ENCODE measurements at regions not wholly inside any gene's neighbourhood (a gene's known extent, or its start where the extent isn't known, plus 50 kb on each side); places are given as distances from the start of the nearest gene placed in this dataset.

DNA sequence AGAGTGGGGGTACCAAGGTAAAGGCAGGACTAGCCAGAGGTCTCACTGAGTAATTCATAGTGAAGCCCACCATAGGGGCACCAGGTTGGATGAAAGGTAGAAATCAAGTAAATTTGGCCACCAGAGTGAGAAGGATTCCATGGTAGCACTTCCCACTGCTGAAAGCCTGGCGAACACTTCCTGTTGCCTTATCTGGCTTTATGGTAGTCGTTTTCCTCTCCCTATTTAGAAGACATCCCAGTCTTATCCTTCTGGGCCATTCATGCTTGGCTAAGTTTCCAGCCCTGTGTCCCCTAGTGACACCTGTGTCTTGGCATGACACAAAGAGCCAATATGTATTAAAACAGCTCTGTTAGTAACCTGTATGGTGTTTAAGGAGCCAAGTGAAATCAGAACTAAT is 74.3 kb upstream of the SIPA1L2 start:
- TF ChIP-seq CTCF (IDR thresholded peaks at IDR 0.05) (no peak), REST (IDR thresholded peaks at IDR 0.05; ENCODE audit: insufficient read depth in 1 of 2, low read depth in 2 of 2, low read length in 1 of 2) (no peak), POLR2AphosphoS5 (IDR thresholded peaks at IDR 0.05; ENCODE audit: low read depth, low read length) (no peak), SIN3A (IDR thresholded peaks at IDR 0.05; ENCODE audit: borderline replicate concordance, insufficient read depth, low read depth, low read length) (no peak), TCF7L2 (IDR thresholded peaks at IDR 0.05; ENCODE audit: low read depth, low read length) (no peak)

Measured in Panc1 (cell line).